DMS 273 treated with DMSO at 0.1 percent for 48 hours (cell line): ENCODE measurements at regions not wholly inside any gene's neighbourhood (a gene's known extent, or its start where the extent isn't known, plus 50 kb on each side); places are given as distances from the start of the nearest gene placed in this dataset.

Experiments
- DNase-seq: peaks from one replicate; lab custom pipeline; 2025; lab: John Stamatoyannopoulos, UW

- DNase-seq = no peak
Measured at GRCh38 chr20:40769677-40770285, 80.7 kb upstream of the MAFB start.

- DNase-seq = no peak
Measured at GRCh38 chr20:40770564-40771307, 81.7 kb upstream of the MAFB start.

GRCh38 chr20:40771308-40771610, 82.2 kb upstream of the MAFB start:
- no peak for DNase-seq

GRCh38 chr20:40771848-40772511, 82.9 kb upstream of the MAFB start:
- DNase-seq = no peak

- no peak for DNase-seq
Measured at GRCh38 chr20:40773376-40773775, 84.3 kb upstream of the MAFB start.

- DNase-seq = no peak
Measured at GRCh38 chr20:40774252-40774651, 85.2 kb upstream of the MAFB start.

GRCh38 chr20:40775561-40776146, 86.6 kb upstream of the MAFB start:
- no peak for DNase-seq

- DNase-seq = no peak
Measured at GRCh38 chr20:40776466-40777457, 87.7 kb upstream of the MAFB start.

- no peak for DNase-seq
Measured at GRCh38 chr20:40777653-40778052, 88.6 kb upstream of the MAFB start.

- no peak for DNase-seq
Measured at GRCh38 chr20:40778894-40779496, 90.0 kb upstream of the MAFB start.

- DNase-seq = no peak
Measured at GRCh38 chr20:40781327-40782042, 92.4 kb upstream of the MAFB start.

- no peak for DNase-seq
Measured at GRCh38 chr20:40782043-40782368, 93.0 kb upstream of the MAFB start.

- DNase-seq = no peak
Measured at GRCh38 chr20:40785346-40785745, 96.3 kb upstream of the MAFB start.

- DNase-seq = no peak
Measured at GRCh38 chr20:40786336-40786735, 97.3 kb upstream of the MAFB start.

GRCh38 chr20:40787941-40788340, 98.9 kb upstream of the MAFB start:
- no peak for DNase-seq

GRCh38 chr20:40797425-40797824, 108.4 kb upstream of the MAFB start:
- DNase-seq = no peak

- no peak for DNase-seq
Measured at GRCh38 chr20:40798066-40798465, 109.0 kb upstream of the MAFB start.

GRCh38 chr20:40802886-40803285, 113.8 kb upstream of the MAFB start:
- no peak for DNase-seq

- no peak for DNase-seq
Measured at GRCh38 chr20:40803381-40803780, 114.3 kb upstream of the MAFB start.

- no peak for DNase-seq
Measured at GRCh38 chr20:40805592-40805991, 116.6 kb upstream of the MAFB start.
